NCI-H128 (cell line): ENCODE measurements at regions not wholly inside any gene's neighbourhood (a gene's known extent, or its start where the extent isn't known, plus 50 kb on each side); places are given as distances from the start of the nearest gene placed in this dataset.

Experiments used
- DNase-seq: peaks from one replicate; lab custom pipeline; 2025; ENCODE audit not compliant: unreplicated experiment; lab: John Stamatoyannopoulos, UW

- no peak for DNase-seq
Measured at GRCh38 chr9:99282406-99282805, 60.3 kb downstream of the SEC61B start.

GRCh38 chr9:99285965-99286364, 63.9 kb downstream of the SEC61B start:
- no peak for DNase-seq

GRCh38 chr9:99286536-99286935, 64.5 kb downstream of the SEC61B start:
- no peak for DNase-seq

GRCh38 chr9:99287641-99288040, 65.6 kb downstream of the SEC61B start:
- no peak for DNase-seq

- DNase-seq, result no peak
Measured at GRCh38 chr9:99288830-99289229, 66.7 kb downstream of the SEC61B start.

GRCh38 chr9:99294850-99295461, 72.9 kb downstream of the SEC61B start:
- DNase-seq, result no peak

GRCh38 chr9:99296291-99296951, 74.3 kb downstream of the SEC61B start:
- DNase-seq, result no peak

GRCh38 chr9:99298614-99299013, 76.5 kb downstream of the SEC61B start:
- DNase-seq, result no peak

- no peak for DNase-seq
Measured at GRCh38 chr9:99299211-99300102, 77.4 kb downstream of the SEC61B start.

GRCh38 chr9:99300103-99300439, 78.0 kb downstream of the SEC61B start:
- DNase-seq, result no peak

- DNase-seq, result no peak
Measured at GRCh38 chr9:99300603-99301002, 78.5 kb downstream of the SEC61B start.

GRCh38 chr9:99303177-99303576, 81.1 kb downstream of the SEC61B start:
- no peak for DNase-seq

GRCh38 chr9:99305124-99305523, 83.0 kb downstream of the SEC61B start:
- DNase-seq, result no peak

- no peak for DNase-seq
Measured at GRCh38 chr9:99305820-99306811, 84.0 kb downstream of the SEC61B start.

- DNase-seq, result no peak
Measured at GRCh38 chr9:99307851-99308250, 85.8 kb downstream of the SEC61B start.

GRCh38 chr9:99309141-99309939, 87.3 kb downstream of the SEC61B start:
- no peak for DNase-seq

GRCh38 chr9:99312736-99313135, 90.7 kb downstream of the SEC61B start:
- no peak for DNase-seq

- DNase-seq, result no peak
Measured at GRCh38 chr9:99319048-99319447, 97.0 kb downstream of the SEC61B start.

- no peak for DNase-seq
Measured at GRCh38 chr9:99322299-99322698, 100.2 kb downstream of the SEC61B start.
